D721Med (cell line): ENCODE measurements at regions not wholly inside any gene's neighbourhood (a gene's known extent, or its start where the extent isn't known, plus 50 kb on each side); places are given as distances from the start of the nearest gene placed in this dataset.

Source experiments
- DNase-seq: peaks from one replicate; pipeline ENCODE4 v3.0.0; 2011; ENCODE audit warnings: low spot score; ENCODE audit not compliant: insufficient read length
- FAIRE-seq: peaks from 2 replicates; lab custom pipeline; 2011; peaks lifted over from hg19 to GRCh38; lab: Jason Lieb, UNC
- CTCF ChIP-seq: IDR thresholded peaks from 2 replicates; pipeline ENCODE4 v1.5.1; 2012; ENCODE audit warnings: mild to moderate bottlenecking, control low read depth; ENCODE audit not compliant: insufficient read depth; ENCODE audit errors: missing control alignments

GRCh38 chr2:16150456-16151280, 210.3 kb downstream of the MYCN start:
- FAIRE-seq, result no peak
- no peak for TF ChIP-seq CTCF
- no peak for DNase-seq

GRCh38 chr2:16149349-16150243, 209.2 kb downstream of the MYCN start:
- TF ChIP-seq CTCF, result no peak
- DNase-seq, result no peak
- FAIRE-seq, result no peak

- no peak for FAIRE-seq
- TF ChIP-seq CTCF, result no peak
- no peak for DNase-seq
Observed at GRCh38 chr2:16148632-16149348, 208.4 kb downstream of the MYCN start.

- no peak for FAIRE-seq
- DNase-seq, result no peak
- no peak for TF ChIP-seq CTCF
Observed at GRCh38 chr2:16142383-16143361, 202.3 kb downstream of the MYCN start.

- FAIRE-seq, result no peak
- TF ChIP-seq CTCF, result no peak
Observed at GRCh38 chr2:16141641-16141921, 201.2 kb downstream of the MYCN start.

GRCh38 chr2:16140771-16141640, 200.7 kb downstream of the MYCN start:
- no peak for TF ChIP-seq CTCF
- FAIRE-seq (no peak), DNase-seq (no peak)

More at GRCh38 chr2:16141641-16141921, 201.2 kb downstream of the MYCN start:
- no peak for DNase-seq
